ENCODE measurements at regions not wholly inside any gene's neighbourhood (a gene's known extent, or its start where the extent isn't known, plus 50 kb on each side); places are given as distances from the start of the nearest gene placed in this dataset.

- CTCF ChIA-PET: no interaction called here
- Histone ChIP-seq H3K9me3 (ENCODE audit: control extremely low read depth in 1 of 5, control insufficient read depth in 4 of 5, insufficient read depth in 2 of 5, low read depth in 1 of 5, low read length in 4 of 5) (no peaks in the 10 kb centered on the region), H3K27ac (ENCODE audit: insufficient read depth in 1 of 2, low read depth in 1 of 2, low read length in 2 of 2, poor library complexity in 1 of 2, severe bottlenecking in 2 of 2) (no peak overlapping the region), H3K4me3 (ENCODE audit: control insufficient read depth in 1 of 7, extremely low read depth in 1 of 7, insufficient read depth in 4 of 7, low read depth in 2 of 7, low read length in 6 of 7) (no peak overlapping the region), H3K27me3 (replicated peaks in 2 of 5; ENCODE audit: control insufficient read depth in 4 of 5, insufficient read depth in 5 of 5, low read length in 4 of 5) (peaks cover 0 to 8% (median 0%) of the 10 kb centered on the region in 5 experiments), H3K36me3 (ENCODE audit: control insufficient read depth in 4 of 4, insufficient read depth in 4 of 4, low read length in 3 of 4) (no peaks in the 10 kb centered on the region), H3K4me1 (ENCODE audit: control extremely low read depth in 1 of 4, control insufficient read depth in 4 of 4, insufficient read depth in 4 of 4, low read length in 3 of 4) (no peaks in the 10 kb centered on the region)
- WGBS (ENCODE audit: insufficient coverage): 73% methylated on average over 2 of the region's 3 CpGs
- POLR2A ChIA-PET: no interaction called here
- no peak for DNase-seq
Measured at GRCh38 chr11:33615751-33616150, 84.9 kb downstream of the C11orf91 start.

DNA sequence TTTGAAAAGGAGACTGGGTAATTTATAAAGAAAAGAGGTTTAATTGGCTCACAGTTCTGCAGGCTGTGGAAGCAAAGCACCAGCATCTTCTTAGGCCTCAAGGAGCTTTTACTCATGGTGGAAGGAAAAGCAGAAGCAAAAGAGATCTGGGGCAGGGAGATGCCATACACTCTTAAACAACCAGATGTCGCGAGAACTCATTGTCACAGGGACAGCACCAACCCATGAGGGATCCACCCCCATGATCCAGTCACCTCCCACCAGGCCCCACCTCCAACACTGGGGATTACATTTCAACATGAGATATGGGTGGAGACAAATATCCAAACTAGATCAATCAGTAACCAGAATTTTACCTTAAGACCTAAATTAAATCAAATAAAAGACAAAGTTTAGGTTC, 87.2 kb downstream of the C11orf91 start:
- Histone ChIP-seq H3K9me3 (ENCODE audit: control extremely low read depth in 1 of 5, control insufficient read depth in 4 of 5, insufficient read depth in 2 of 5, low read depth in 1 of 5, low read length in 4 of 5) (no peaks in the 10 kb centered on the region), H3K27ac (ENCODE audit: insufficient read depth in 1 of 2, low read depth in 1 of 2, low read length in 2 of 2, poor library complexity in 1 of 2, severe bottlenecking in 2 of 2) (no peak overlapping the region), H3K4me1 (ENCODE audit: control extremely low read depth in 1 of 4, control insufficient read depth in 4 of 4, insufficient read depth in 4 of 4, low read length in 3 of 4) (no peaks in the 10 kb centered on the region), H3K36me3 (ENCODE audit: control insufficient read depth in 4 of 4, insufficient read depth in 4 of 4, low read length in 3 of 4) (no peaks in the 10 kb centered on the region), H3K4me3 (ENCODE audit: control insufficient read depth in 1 of 7, extremely low read depth in 1 of 7, insufficient read depth in 4 of 7, low read depth in 2 of 7, low read length in 6 of 7) (no peak overlapping the region), H3K27me3 (replicated peaks in 2 of 5; ENCODE audit: control insufficient read depth in 4 of 5, insufficient read depth in 5 of 5, low read length in 4 of 5) (peaks cover 0 to 3% (median 0%) of the 10 kb centered on the region in 5 experiments)
- 70% methylated on average over 2 of the region's 2 CpGs for WGBS (ENCODE audit: insufficient coverage)
- DNase-seq: no peak
- CTCF ChIA-PET: no interaction called here
- POLR2A ChIA-PET: no interaction called here

- no peaks in the 10 kb centered on the region for H3K4me1 ChIP-seq (ENCODE audit: control extremely low read depth in 1 of 4, control insufficient read depth in 4 of 4, insufficient read depth in 4 of 4, low read length in 3 of 4)
- no peak overlapping the region for H3K4me3 ChIP-seq (ENCODE audit: control insufficient read depth in 1 of 7, extremely low read depth in 1 of 7, insufficient read depth in 4 of 7, low read depth in 2 of 7, low read length in 6 of 7)
- POLR2A ChIA-PET: no interaction called here
- DNase-seq: no peak
- WGBS (ENCODE audit: insufficient coverage): 83% methylated on average over 1 of the region's 2 CpGs
- H3K27me3 ChIP-seq (replicated peaks in 2 of 5; ENCODE audit: control insufficient read depth in 4 of 5, insufficient read depth in 5 of 5, low read length in 4 of 5): no peaks in the 10 kb centered on the region
- H3K9me3 ChIP-seq (ENCODE audit: control extremely low read depth in 1 of 5, control insufficient read depth in 4 of 5, insufficient read depth in 2 of 5, low read depth in 1 of 5, low read length in 4 of 5): no peaks in the 10 kb centered on the region
- H3K27ac ChIP-seq (ENCODE audit: insufficient read depth in 1 of 2, low read depth in 1 of 2, low read length in 2 of 2, poor library complexity in 1 of 2, severe bottlenecking in 2 of 2): no peak overlapping the region
- H3K36me3 ChIP-seq (ENCODE audit: control insufficient read depth in 4 of 4, insufficient read depth in 4 of 4, low read length in 3 of 4): no peaks in the 10 kb centered on the region
- CTCF ChIA-PET: no interaction called here
Measured at GRCh38 chr11:33610903-33611302, 89.7 kb downstream of the C11orf91 start.

DNA sequence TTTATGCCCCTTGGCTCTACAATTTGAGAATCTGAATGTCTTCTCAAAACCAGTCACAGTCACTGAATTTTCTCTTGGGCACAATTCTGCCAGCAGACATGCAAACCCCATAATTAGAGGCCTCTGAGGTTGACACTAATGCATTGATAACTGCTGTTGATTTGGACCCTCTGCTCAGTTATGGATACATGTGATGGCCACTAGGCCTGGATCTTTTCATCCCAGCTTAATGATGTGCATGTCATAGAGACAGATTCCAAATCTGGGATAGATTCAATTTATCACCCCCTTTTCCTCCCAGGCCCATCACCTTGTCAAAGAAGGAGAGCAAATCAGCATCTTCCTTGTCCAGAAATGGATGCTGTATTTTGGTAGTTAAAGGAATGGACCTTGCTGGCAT, 92.2 kb downstream of the C11orf91 start:
- no peak overlapping the region for H3K4me3 ChIP-seq (ENCODE audit: control insufficient read depth in 1 of 7, extremely low read depth in 1 of 7, insufficient read depth in 4 of 7, low read depth in 2 of 7, low read length in 6 of 7)
- H3K9me3 ChIP-seq (ENCODE audit: control extremely low read depth in 1 of 5, control insufficient read depth in 4 of 5, insufficient read depth in 2 of 5, low read depth in 1 of 5, low read length in 4 of 5): no peaks in the 10 kb centered on the region
- H3K27me3 ChIP-seq (replicated peaks in 2 of 5; ENCODE audit: control insufficient read depth in 4 of 5, insufficient read depth in 5 of 5, low read length in 4 of 5): peaks cover 0 to 1% (median 0%) of the 10 kb centered on the region in 5 experiments
- no peak overlapping the region for H3K27ac ChIP-seq (ENCODE audit: insufficient read depth in 1 of 2, low read depth in 1 of 2, low read length in 2 of 2, poor library complexity in 1 of 2, severe bottlenecking in 2 of 2)
- CTCF ChIA-PET: no interaction called here
- DNase-seq: no peak
- no peaks in the 10 kb centered on the region for H3K4me1 ChIP-seq (ENCODE audit: control extremely low read depth in 1 of 4, control insufficient read depth in 4 of 4, insufficient read depth in 4 of 4, low read length in 3 of 4)
- H3K36me3 ChIP-seq (ENCODE audit: control insufficient read depth in 4 of 4, insufficient read depth in 4 of 4, low read length in 3 of 4): no peaks in the 10 kb centered on the region
- POLR2A ChIA-PET: no interaction called here

DNA sequence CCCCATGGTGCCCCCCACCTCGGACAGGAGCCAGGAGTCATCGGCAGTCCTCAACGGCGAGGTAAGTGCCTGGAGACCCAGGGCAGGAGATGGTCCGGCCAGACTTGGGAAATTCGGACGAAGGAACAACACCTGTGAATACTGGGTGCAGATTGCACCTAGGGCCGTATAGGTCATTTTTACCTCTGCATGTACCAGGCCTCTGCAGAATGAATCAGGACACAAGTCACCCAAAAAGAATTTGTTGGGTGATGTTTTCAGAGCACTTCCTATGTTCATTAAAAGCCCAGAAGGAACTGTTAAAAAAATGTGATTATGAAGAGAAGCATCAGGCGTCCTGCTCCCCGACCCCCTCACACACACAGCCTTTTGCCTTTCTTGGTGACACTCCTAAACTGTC, 93.9 kb downstream of the C11orf91 start:
- Histone ChIP-seq H3K4me1 (ENCODE audit: control extremely low read depth in 1 of 4, control insufficient read depth in 4 of 4, insufficient read depth in 4 of 4, low read length in 3 of 4) (no peaks in the 10 kb centered on the region), H3K27me3 (replicated peaks in 2 of 5; ENCODE audit: control insufficient read depth in 4 of 5, insufficient read depth in 5 of 5, low read length in 4 of 5) (peaks cover 0 to 6% (median 0%) of the 10 kb centered on the region in 5 experiments), H3K36me3 (ENCODE audit: control insufficient read depth in 4 of 4, insufficient read depth in 4 of 4, low read length in 3 of 4) (no peaks in the 10 kb centered on the region), H3K27ac (ENCODE audit: insufficient read depth in 1 of 2, low read depth in 1 of 2, low read length in 2 of 2, poor library complexity in 1 of 2, severe bottlenecking in 2 of 2) (no peak overlapping the region), H3K4me3 (ENCODE audit: control insufficient read depth in 1 of 7, extremely low read depth in 1 of 7, insufficient read depth in 4 of 7, low read depth in 2 of 7, low read length in 6 of 7) (no peak overlapping the region), H3K9me3 (ENCODE audit: control extremely low read depth in 1 of 5, control insufficient read depth in 4 of 5, insufficient read depth in 2 of 5, low read depth in 1 of 5, low read length in 4 of 5) (no peaks in the 10 kb centered on the region)
- ChIA-PET CTCF (no interaction called here), POLR2A (no interaction called here)
- 98% methylated on average over 8 of the region's 10 CpGs for WGBS (ENCODE audit: insufficient coverage)
- no peak for DNase-seq

GRCh38 chr11:33605703-33606102, 94.9 kb downstream of the C11orf91 start:
- CTCF ChIA-PET: no interaction called here

DNA sequence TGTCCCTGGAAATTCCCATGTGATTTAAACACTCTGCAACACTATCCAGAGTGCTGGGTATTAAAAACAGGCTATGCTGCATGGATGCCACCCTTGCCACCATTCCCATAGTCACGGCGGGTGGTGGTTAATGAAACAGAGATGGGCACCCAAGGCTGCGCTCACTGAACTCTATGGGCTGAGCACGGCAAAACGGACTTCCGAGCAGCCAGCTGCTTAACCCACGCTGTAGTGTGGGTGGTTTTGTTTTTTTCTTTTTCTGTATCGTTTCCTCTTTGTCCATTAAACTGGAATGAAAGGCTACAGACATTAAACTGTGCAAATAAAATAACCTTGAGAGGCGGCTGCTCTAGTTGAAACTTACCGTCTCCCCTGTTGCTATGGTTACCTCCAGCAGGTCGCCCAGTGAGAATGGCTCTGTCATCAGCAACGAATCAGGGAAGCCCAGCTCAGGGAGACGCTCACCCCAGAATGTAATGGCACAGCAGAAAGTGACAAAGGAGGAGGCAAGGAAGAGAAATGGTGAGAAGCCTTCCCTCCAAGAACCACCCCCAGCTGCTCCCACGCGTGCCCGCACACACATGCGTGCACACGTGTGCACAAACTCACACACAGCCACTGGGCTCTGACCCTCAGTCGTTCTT, 102.1 kb downstream of the C11orf91 start:
- Histone ChIP-seq H3K9me3 (ENCODE audit: control extremely low read depth in 1 of 5, control insufficient read depth in 4 of 5, insufficient read depth in 2 of 5, low read depth in 1 of 5, low read length in 4 of 5) (peaks cover 0 to 4% (median 2%) of the 10 kb centered on the region in 5 experiments), H3K36me3 (ENCODE audit: control insufficient read depth in 4 of 4, insufficient read depth in 4 of 4, low read length in 3 of 4) (no peaks in the 10 kb centered on the region), H3K27me3 (replicated peaks in 2 of 5; ENCODE audit: control insufficient read depth in 4 of 5, insufficient read depth in 5 of 5, low read length in 4 of 5) (peaks cover 0 to 48% (median 17%) of the 10 kb centered on the region in 5 experiments), H3K4me1 (ENCODE audit: control extremely low read depth in 1 of 4, control insufficient read depth in 4 of 4, insufficient read depth in 4 of 4, low read length in 3 of 4) (no peaks in the 10 kb centered on the region), H3K27ac (ENCODE audit: insufficient read depth in 1 of 2, low read depth in 1 of 2, low read length in 2 of 2, poor library complexity in 1 of 2, severe bottlenecking in 2 of 2) (no peak overlapping the region), H3K4me3 (ENCODE audit: control insufficient read depth in 1 of 7, extremely low read depth in 1 of 7, insufficient read depth in 4 of 7, low read depth in 2 of 7, low read length in 6 of 7) (no peak overlapping the region)
- WGBS (ENCODE audit: insufficient coverage): 57% methylated on average over 8 of the region's 19 CpGs
- ChIA-PET CTCF (no interaction called here), POLR2A (no interaction called here)
- no peak for DNase-seq

More at GRCh38 chr11:33605703-33606102, 94.9 kb downstream of the C11orf91 start:
- no peak overlapping the region for H3K27ac ChIP-seq (ENCODE audit: insufficient read depth in 1 of 2, low read depth in 1 of 2, low read length in 2 of 2, poor library complexity in 1 of 2, severe bottlenecking in 2 of 2)
- WGBS (ENCODE audit: insufficient coverage): no CpG with 5 or more reads among the region's 3 CpGs
- H3K4me1 ChIP-seq (ENCODE audit: control extremely low read depth in 1 of 4, control insufficient read depth in 4 of 4, insufficient read depth in 4 of 4, low read length in 3 of 4): no peaks in the 10 kb centered on the region
- no peaks in the 10 kb centered on the region for H3K9me3 ChIP-seq (ENCODE audit: control extremely low read depth in 1 of 5, control insufficient read depth in 4 of 5, insufficient read depth in 2 of 5, low read depth in 1 of 5, low read length in 4 of 5)
- no peaks in the 10 kb centered on the region for H3K36me3 ChIP-seq (ENCODE audit: control insufficient read depth in 4 of 4, insufficient read depth in 4 of 4, low read length in 3 of 4)
- DNase-seq: no peak
- H3K4me3 ChIP-seq (ENCODE audit: control insufficient read depth in 1 of 7, extremely low read depth in 1 of 7, insufficient read depth in 4 of 7, low read depth in 2 of 7, low read length in 6 of 7): no peak overlapping the region
- peaks cover 0 to 9% (median 2%) of the 10 kb centered on the region in 5 experiments for H3K27me3 ChIP-seq (replicated peaks in 2 of 5; ENCODE audit: control insufficient read depth in 4 of 5, insufficient read depth in 5 of 5, low read length in 4 of 5)
- POLR2A ChIA-PET: no interaction called here
